CD14-positive monocyte (primary cell): ENCODE measurements at regions not wholly inside any gene's neighbourhood (a gene's known extent, or its start where the extent isn't known, plus 50 kb on each side); places are given as distances from the start of the nearest gene placed in this dataset.

Experiments
- DNase-seq, 3 donors: peaks; one replicate each; pipeline ENCODE4 v3.0.0-alpha.2; 2011 to 2022
- H2AFZ ChIP-seq: 2 replicates; pipeline ENCODE4 v1.6.0; 2012; ENCODE audit warnings: mild to moderate bottlenecking, low read depth, low read length, inconsistent platforms; ENCODE audit not compliant: insufficient read depth, poor library complexity, severe bottlenecking
- H3K27ac ChIP-seq, 2 donors: 1 replicate in 1 of 2; 2 replicates in 1 of 2; pipeline ENCODE4 v1.5.1; 2012 to 2013; ENCODE audit warnings: low read length in 2 of 2, control low read depth in 1 of 2, inconsistent platforms in 1 of 2, low read depth in 1 of 2, mild to moderate bottlenecking in 1 of 2
- H3K27me3 ChIP-seq, 2 donors: one replicate each; pipeline versions ENCODE4 v1.6.0 to v1.6.1; 2011 to 2013; ENCODE audit warnings: low read length in 2 of 2; ENCODE audit not compliant: control insufficient read depth in 2 of 2, insufficient read depth in 2 of 2
- H3K36me3 ChIP-seq, 2 donors: replicated peaks in 1 of 2; 1 replicate in 1 of 2; 2 replicates in 1 of 2; pipeline versions ENCODE4 v1.5.1 to v1.6.1; 2012 to 2013; ENCODE audit warnings: low read length in 2 of 2, control low read depth in 1 of 2, inconsistent platforms in 1 of 2, mild to moderate bottlenecking in 1 of 2; ENCODE audit not compliant: insufficient read depth in 2 of 2, control insufficient read depth in 1 of 2
- H3K4me1 ChIP-seq, 2 donors: 1 replicate in 1 of 2; 2 replicates in 1 of 2; pipeline versions ENCODE4 v1.5.1 to v1.6.1; 2012 to 2013; ENCODE audit warnings: low read length in 2 of 2, control low read depth in 1 of 2, inconsistent platforms in 1 of 2, mild to moderate bottlenecking in 1 of 2, moderate library complexity in 1 of 2; ENCODE audit not compliant: insufficient read depth in 2 of 2, control insufficient read depth in 1 of 2
- H3K4me2 ChIP-seq: replicated peaks from 2 replicates; pipeline ENCODE3; 2012; ENCODE audit warnings: low read length, moderate library complexity, mild to moderate bottlenecking; ENCODE audit not compliant: poor library complexity, severe bottlenecking; ENCODE audit errors: extremely low read depth
- H3K4me3 ChIP-seq, 3 experiments: fragments of 200-600 bp in 1 of 3; sonication (generic) in 1 of 3; replicated peaks in 1 of 3; 1 replicate in 2 of 3; 2 replicates in 1 of 3; pipeline ENCODE4 v1.5.1; 2011 to 2013; ENCODE audit warnings: low read length in 3 of 3, mild to moderate bottlenecking in 3 of 3, control low read depth in 2 of 3, low read depth in 2 of 3, inconsistent platforms in 1 of 3, moderate library complexity in 1 of 3
- H3K79me2 ChIP-seq: 2 replicates; pipeline ENCODE4 v1.6.0; 2012; ENCODE audit warnings: mild to moderate bottlenecking, control low read depth, inconsistent platforms, low read length, moderate library complexity; ENCODE audit not compliant: insufficient read depth
- H3K9ac ChIP-seq: 2 replicates; pipeline ENCODE4 v1.6.0; 2017; ENCODE audit warnings: low read length, mild to moderate bottlenecking; ENCODE audit not compliant: insufficient read depth, poor library complexity, severe bottlenecking
- H3K9me3 ChIP-seq, 2 donors: replicated peaks in 1 of 2; 1 replicate in 1 of 2; 2 replicates in 1 of 2; pipeline versions ENCODE4 v1.5.1 to v1.6.1; 2012 to 2013; ENCODE audit warnings: low read length in 2 of 2, control low read depth in 1 of 2; ENCODE audit not compliant: control insufficient read depth in 1 of 2, insufficient read depth in 1 of 2
- H4K20me1 ChIP-seq: 2 replicates; pipeline ENCODE4 v1.6.0; 2012; ENCODE audit warnings: mild to moderate bottlenecking, low read length, control low read depth, moderate library complexity; ENCODE audit not compliant: insufficient read depth
- H3K27ac Mint-ChIP-seq, 7 donors: one replicate each; pipeline ENCODE4 v1.8.0; 2020; ENCODE audit warnings: mild to moderate bottlenecking in 7 of 7, mixed read lengths in 7 of 7, moderate library complexity in 6 of 7, inconsistent platforms in 2 of 7
- H3K27me3 Mint-ChIP-seq, 3 donors: one replicate each; pipeline ENCODE4 v1.8.0; 2021 to 2022; ENCODE audit warnings: low read depth in 3 of 3, mild to moderate bottlenecking in 3 of 3, mixed read lengths in 3 of 3, moderate library complexity in 3 of 3, inconsistent platforms in 1 of 3
- H3K36me3 Mint-ChIP-seq, 2 donors: one replicate each; pipeline ENCODE4 v1.8.0; 2020; ENCODE audit warnings: mixed read lengths in 2 of 2, inconsistent platforms in 1 of 2, mild to moderate bottlenecking in 1 of 2
- H3K4me1 Mint-ChIP-seq: one replicate; pipeline ENCODE4 v1.8.0; 2020; ENCODE audit warnings: mild to moderate bottlenecking, mixed read lengths
- H3K4me3 Mint-ChIP-seq, 2 donors: one replicate each; pipeline ENCODE4 v1.8.0; 2020; ENCODE audit warnings: mild to moderate bottlenecking in 2 of 2, mixed read lengths in 2 of 2, moderate library complexity in 1 of 2
- H3K9me3 Mint-ChIP-seq, 7 donors: one replicate each; pipeline ENCODE4 v1.8.0; 2020 to 2022; ENCODE audit warnings: mixed read lengths in 7 of 7, mild to moderate bottlenecking in 6 of 7, moderate library complexity in 6 of 7, inconsistent platforms in 2 of 7
- WGBS: methylation state at CpG from one replicate; pipeline ENCODE4 v1.1.5; 2013; ENCODE audit warnings: missing lambda C conversion rate; ENCODE audit not compliant: insufficient coverage; 5-methylcytosine and 5-hydroxymethylcytosine counted together
- intact Hi-C, 2 donors: fragments of 100-400 bp; cut with micrococcal nuclease; formaldehyde crosslinking; loops; one replicate each; pipeline versions ENCODE4 v1.15.0 to v1.15.1; 2023
- TF ChIP-seq, protein P1 (sequence below): fragments of 200-600 bp; IDR thresholded peaks from one replicate; pipeline ENCODE4 v1.8.0; 2022; ENCODE audit warnings: antibody characterized with exemption, mild to moderate bottlenecking

GRCh38 chr11:87659807-87660206, 515.4 kb downstream of the RAB38 start:
- Histone ChIP-seq H2AFZ (no peak overlapping the region), H3K36me3 (no peaks in the 10 kb centered on the region), H3K9me3 (no peaks in the 10 kb centered on the region), H4K20me1 (no peaks in the 10 kb centered on the region), H3K4me3 (no peak overlapping the region), H3K27me3 (no peaks in the 10 kb centered on the region), H3K9ac (no peak overlapping the region), H3K27ac (no peak overlapping the region), H3K4me1 (no peaks in the 10 kb centered on the region), H3K79me2 (no peaks in the 10 kb centered on the region), H3K4me2 (no peak overlapping the region)
- Mint-ChIP-seq H3K4me1 (no peaks in the 10 kb centered on the region), H3K36me3 (no peaks in the 10 kb centered on the region), H3K27ac (no peak overlapping the region), H3K4me3 (no peak overlapping the region), H3K27me3 (no peaks in the 10 kb centered on the region), H3K9me3 (peaks cover 2 to 20% (median 16%) of the 10 kb centered on the region in 7 donors)
- no peak for DNase-seq
- TF ChIP-seq, protein P1, sequence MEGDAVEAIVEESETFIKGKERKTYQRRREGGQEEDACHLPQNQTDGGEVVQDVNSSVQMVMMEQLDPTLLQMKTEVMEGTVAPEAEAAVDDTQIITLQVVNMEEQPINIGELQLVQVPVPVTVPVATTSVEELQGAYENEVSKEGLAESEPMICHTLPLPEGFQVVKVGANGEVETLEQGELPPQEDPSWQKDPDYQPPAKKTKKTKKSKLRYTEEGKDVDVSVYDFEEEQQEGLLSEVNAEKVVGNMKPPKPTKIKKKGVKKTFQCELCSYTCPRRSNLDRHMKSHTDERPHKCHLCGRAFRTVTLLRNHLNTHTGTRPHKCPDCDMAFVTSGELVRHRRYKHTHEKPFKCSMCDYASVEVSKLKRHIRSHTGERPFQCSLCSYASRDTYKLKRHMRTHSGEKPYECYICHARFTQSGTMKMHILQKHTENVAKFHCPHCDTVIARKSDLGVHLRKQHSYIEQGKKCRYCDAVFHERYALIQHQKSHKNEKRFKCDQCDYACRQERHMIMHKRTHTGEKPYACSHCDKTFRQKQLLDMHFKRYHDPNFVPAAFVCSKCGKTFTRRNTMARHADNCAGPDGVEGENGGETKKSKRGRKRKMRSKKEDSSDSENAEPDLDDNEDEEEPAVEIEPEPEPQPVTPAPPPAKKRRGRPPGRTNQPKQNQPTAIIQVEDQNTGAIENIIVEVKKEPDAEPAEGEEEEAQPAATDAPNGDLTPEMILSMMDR, result no peak
- 89% methylated on average over 2 of the region's 5 CpGs for whole genome bisulfite sequencing
- intact Hi-C loops, result no loop called here

- peaks cover 0 to 3% of the 10 kb centered on the region in 2 donors for H3K9me3 ChIP-seq
- no peak overlapping the region for H3K4me3 Mint-ChIP-seq
- H3K4me1 Mint-ChIP-seq, result no peaks in the 10 kb centered on the region
Observed at GRCh38 chr11:87645626-87646025, 529.6 kb downstream of the RAB38 start.

More at GRCh38 chr11:87645626-87646025, 529.6 kb downstream of the RAB38 start:
- Histone ChIP-seq H3K79me2 (no peaks in the 10 kb centered on the region), H3K4me3 (no peak overlapping the region), H3K36me3 (no peaks in the 10 kb centered on the region), H3K4me1 (no peaks in the 10 kb centered on the region), H3K4me2 (no peak overlapping the region), H3K9ac (no peak overlapping the region), H4K20me1 (no peaks in the 10 kb centered on the region), H3K27me3 (no peaks in the 10 kb centered on the region), H3K27ac (no peak overlapping the region), H2AFZ (no peak overlapping the region)
- TF ChIP-seq, protein P1, result no peak
- no peak for DNase-seq
- Mint-ChIP-seq H3K36me3 (no peaks in the 10 kb centered on the region), H3K27ac (no peak overlapping the region), H3K9me3 (peaks cover 2 to 12% (median 5%) of the 10 kb centered on the region in 7 donors), H3K27me3 (no peaks in the 10 kb centered on the region)
- WGBS, result no CpG with 5 or more reads among the region's 1 CpG
- intact Hi-C loops, result no loop called here
